ENCODE measurements at regions not wholly inside any gene's neighbourhood (a gene's known extent, or its start where the extent isn't known, plus 50 kb on each side); places are given as distances from the start of the nearest gene placed in this dataset.

DNA sequence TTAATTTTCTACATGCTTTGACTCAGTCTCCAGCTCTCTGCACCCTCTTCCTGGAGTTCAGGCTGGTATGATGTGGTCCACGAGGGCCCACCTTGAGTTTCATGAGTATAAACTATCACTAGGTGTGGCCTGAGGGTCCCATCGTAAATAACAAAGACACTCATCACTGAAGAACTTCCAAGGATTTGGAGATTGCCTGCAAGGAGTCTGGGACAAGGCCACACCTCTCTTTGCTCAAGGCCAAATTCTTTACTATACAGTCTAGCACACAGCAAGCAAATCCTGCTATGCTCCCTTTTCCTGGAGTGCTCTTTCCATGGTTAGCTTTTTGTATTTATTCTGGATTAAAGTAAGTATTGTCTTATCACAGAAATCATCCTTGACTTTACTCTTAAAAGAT is 271.9 kb downstream of the SLC16A7 start:
- H3K27ac ChIP-seq = no peak overlapping the region
- H3K9ac ChIP-seq = no peak overlapping the region
- no peak for DNase-seq
- H3K9me2 ChIP-seq (ENCODE audit: insufficient read depth) = no peaks in the 10 kb centered on the region
- in situ Hi-C loops (cut with MboI) = no loop called here
- no peak overlapping the region for H3K4me2 ChIP-seq (ENCODE audit: unreplicated experiment)
- no peak overlapping the region for H3K4me3 ChIP-seq
- no peaks in the 10 kb centered on the region for H3F3A ChIP-seq (ENCODE audit: insufficient read depth)
- H3K9me3 ChIP-seq (ENCODE audit: low read depth) = no peaks in the 10 kb centered on the region
- no peaks in the 10 kb centered on the region for H3K36me3 ChIP-seq (ENCODE audit: low read depth)
- H2AFZ ChIP-seq = no peak overlapping the region
- no peaks in the 10 kb centered on the region for H3K79me2 ChIP-seq (ENCODE audit: insufficient read depth)
- TF ChIP-seq EZH2 (IDR thresholded peaks at IDR 0.05; ENCODE audit: insufficient read depth, poor library complexity, severe bottlenecking) (no peak), EZH2phosphoT487 (IDR thresholded peaks at IDR 0.05; ENCODE audit: insufficient read depth, low read depth) (no peak)
- no peaks in the 10 kb centered on the region for H3K27me3 ChIP-seq (replicated peaks; ENCODE audit: insufficient read depth)
- 77 to 86% methylated on average over 2 of the region's 2 CpGs for WGBS, 2 experiments (ENCODE audit: low coverage in 1 of 2, low lambda C conversion rate in 2 of 2, missing lambda C conversion rate in 2 of 2)
- no peaks in the 10 kb centered on the region for H3K4me1 ChIP-seq (ENCODE audit: insufficient read depth)
- no peaks in the 10 kb centered on the region for H4K20me1 ChIP-seq (ENCODE audit: insufficient read depth)

DNA sequence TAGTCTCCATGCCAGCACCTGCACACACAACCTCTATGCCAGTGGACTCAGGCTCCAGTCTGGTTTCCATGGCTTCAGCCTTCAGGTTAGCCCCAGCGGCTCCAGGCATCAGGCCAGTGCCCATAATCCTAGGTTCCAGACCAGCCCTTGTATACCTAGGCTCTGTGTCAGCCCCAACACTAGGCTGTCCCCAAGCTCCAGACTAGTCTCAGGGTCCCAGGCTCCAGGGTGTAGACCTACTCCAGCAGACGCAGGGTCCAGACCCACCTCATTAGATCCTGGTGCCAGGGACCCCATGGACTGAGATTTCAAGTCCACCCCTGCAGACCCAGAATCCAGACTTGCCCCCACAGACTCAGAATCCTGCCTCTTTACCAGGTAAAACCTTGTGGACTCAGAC is 275.9 kb downstream of the SLC16A7 start:
- no peak for DNase-seq
- Histone ChIP-seq H3K27ac (no peak overlapping the region), H3K4me2 (ENCODE audit: unreplicated experiment) (no peak overlapping the region), H2AFZ (no peak overlapping the region), H3K4me1 (ENCODE audit: insufficient read depth) (no peaks in the 10 kb centered on the region), H3K9me3 (ENCODE audit: low read depth) (no peaks in the 10 kb centered on the region), H3K27me3 (replicated peaks; ENCODE audit: insufficient read depth) (no peaks in the 10 kb centered on the region), H3K36me3 (ENCODE audit: low read depth) (no peaks in the 10 kb centered on the region), H3K9me2 (ENCODE audit: insufficient read depth) (no peaks in the 10 kb centered on the region), H3F3A (ENCODE audit: insufficient read depth) (no peaks in the 10 kb centered on the region), H3K4me3 (no peak overlapping the region), H3K79me2 (ENCODE audit: insufficient read depth) (no peaks in the 10 kb centered on the region), H3K9ac (no peak overlapping the region), H4K20me1 (ENCODE audit: insufficient read depth) (no peaks in the 10 kb centered on the region)
- in situ Hi-C loops (cut with MboI) = no loop called here
- WGBS, 2 experiments (ENCODE audit: low coverage in 1 of 2, low lambda C conversion rate in 2 of 2, missing lambda C conversion rate in 2 of 2) = 81 to 84% methylated on average over 2 of the region's 2 CpGs
- TF ChIP-seq EZH2 (IDR thresholded peaks at IDR 0.05; ENCODE audit: insufficient read depth, poor library complexity, severe bottlenecking) = no peak
- TF ChIP-seq EZH2phosphoT487 (IDR thresholded peaks at IDR 0.05; ENCODE audit: insufficient read depth, low read depth) = no peak

DNA sequence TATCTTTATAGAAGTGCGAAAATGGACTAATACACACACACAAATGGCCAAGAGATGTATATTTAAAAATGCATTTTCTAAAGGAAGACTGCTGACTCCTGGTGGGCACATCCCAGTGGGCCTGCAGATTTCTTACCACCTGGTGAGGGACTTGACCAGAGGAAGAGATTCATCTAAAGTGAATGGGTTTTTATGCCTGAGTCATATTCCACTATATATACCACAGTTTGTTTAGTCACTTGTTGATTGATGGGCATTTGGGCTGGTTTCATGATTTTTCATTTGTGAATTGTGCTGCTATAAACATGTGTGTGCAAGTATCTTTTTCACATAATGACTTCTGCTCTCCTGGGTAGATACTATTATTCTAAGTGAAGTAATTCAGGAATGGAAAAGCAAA is 277.3 kb downstream of the SLC16A7 start:
- no peaks in the 10 kb centered on the region for H3K4me1 ChIP-seq (ENCODE audit: insufficient read depth)
- H3K79me2 ChIP-seq (ENCODE audit: insufficient read depth) = no peaks in the 10 kb centered on the region
- 90 to 100% methylated on average over 1 of the region's 1 CpG for WGBS, 2 experiments (ENCODE audit: low coverage in 1 of 2, low lambda C conversion rate in 2 of 2, missing lambda C conversion rate in 2 of 2)
- H3K27ac ChIP-seq = no peak overlapping the region
- TF ChIP-seq EZH2 (IDR thresholded peaks at IDR 0.05; ENCODE audit: insufficient read depth, poor library complexity, severe bottlenecking) = no peak
- no peak for TF ChIP-seq EZH2phosphoT487 (IDR thresholded peaks at IDR 0.05; ENCODE audit: insufficient read depth, low read depth)
- H2AFZ ChIP-seq = no peak overlapping the region
- no peaks in the 10 kb centered on the region for H3F3A ChIP-seq (ENCODE audit: insufficient read depth)
- no peaks in the 10 kb centered on the region for H3K9me2 ChIP-seq (ENCODE audit: insufficient read depth)
- H3K9me3 ChIP-seq (ENCODE audit: low read depth) = no peaks in the 10 kb centered on the region
- no peaks in the 10 kb centered on the region for H4K20me1 ChIP-seq (ENCODE audit: insufficient read depth)
- H3K27me3 ChIP-seq (replicated peaks; ENCODE audit: insufficient read depth) = no peaks in the 10 kb centered on the region
- in situ Hi-C loops (cut with MboI) = no loop called here
- H3K4me2 ChIP-seq (ENCODE audit: unreplicated experiment) = no peak overlapping the region
- DNase-seq = no peak
- H3K4me3 ChIP-seq = no peak overlapping the region
- H3K36me3 ChIP-seq (ENCODE audit: low read depth) = no peaks in the 10 kb centered on the region
- H3K9ac ChIP-seq = no peak overlapping the region

GRCh38 chr12:59874781-59875180 is 279.0 kb downstream of the SLC16A7 start:
- Histone ChIP-seq H3K9ac (no peak overlapping the region), H3K4me3 (no peak overlapping the region), H3K27ac (no peak overlapping the region), H3K9me2 (ENCODE audit: insufficient read depth) (no peaks in the 10 kb centered on the region), H2AFZ (no peak overlapping the region), H3K4me2 (ENCODE audit: unreplicated experiment) (no peak overlapping the region), H3K9me3 (ENCODE audit: low read depth) (no peaks in the 10 kb centered on the region), H3K79me2 (ENCODE audit: insufficient read depth) (no peaks in the 10 kb centered on the region), H3K4me1 (ENCODE audit: insufficient read depth) (no peaks in the 10 kb centered on the region), H3K27me3 (replicated peaks; ENCODE audit: insufficient read depth) (no peaks in the 10 kb centered on the region), H3K36me3 (ENCODE audit: low read depth) (no peaks in the 10 kb centered on the region), H3F3A (ENCODE audit: insufficient read depth) (no peaks in the 10 kb centered on the region), H4K20me1 (ENCODE audit: insufficient read depth) (no peaks in the 10 kb centered on the region)
- TF ChIP-seq EZH2phosphoT487 (IDR thresholded peaks at IDR 0.05; ENCODE audit: insufficient read depth, low read depth) (no peak), EZH2 (IDR thresholded peaks at IDR 0.05; ENCODE audit: insufficient read depth, poor library complexity, severe bottlenecking) (no peak)
- no peak for DNase-seq
- WGBS, 2 experiments (ENCODE audit: low coverage in 1 of 2, low lambda C conversion rate in 2 of 2, missing lambda C conversion rate in 2 of 2) = 43 to 46% methylated on average over 1 of the region's 1 CpG
- in situ Hi-C loops (cut with MboI) = no loop called here

DNA sequence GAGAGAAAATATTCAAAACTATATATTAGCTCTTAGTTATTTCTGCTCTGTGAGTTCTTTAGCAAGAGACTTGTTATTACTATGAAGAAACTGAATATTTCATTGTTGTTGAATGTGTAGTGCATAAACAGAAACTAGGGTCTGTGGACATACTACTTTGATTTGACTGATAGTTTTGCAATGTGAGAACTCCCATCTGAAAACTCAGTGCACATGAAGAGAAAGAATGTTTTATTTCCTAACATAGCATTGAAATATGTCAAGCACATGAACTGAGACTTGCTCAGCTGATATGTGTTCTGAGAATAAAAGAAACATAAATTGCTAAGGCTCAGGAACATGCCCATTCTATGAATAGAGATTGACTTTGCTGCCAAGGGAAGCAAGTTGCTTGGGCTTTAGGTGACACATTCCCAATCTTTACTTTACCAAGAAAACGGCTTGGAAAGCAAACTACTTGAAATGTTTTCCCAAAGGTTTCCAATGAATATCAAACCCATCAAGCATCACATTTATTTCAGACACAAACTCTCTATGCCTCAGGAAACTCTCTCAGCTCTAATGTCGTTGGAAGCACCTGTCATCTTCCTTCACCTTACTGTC is 290.4 kb downstream of the SLC16A7 start:
- no peaks in the 10 kb centered on the region for H3F3A ChIP-seq (ENCODE audit: insufficient read depth)
- H4K20me1 ChIP-seq (ENCODE audit: insufficient read depth) = no peaks in the 10 kb centered on the region
- in situ Hi-C loops (cut with MboI) = no loop called here
- no peak overlapping the region for H3K9ac ChIP-seq
- WGBS, 2 experiments (ENCODE audit: low coverage in 1 of 2, low lambda C conversion rate in 2 of 2, missing lambda C conversion rate in 2 of 2) = 37% methylated on average over 2 of the region's 2 CpGs
- no peaks in the 10 kb centered on the region for H3K36me3 ChIP-seq (ENCODE audit: low read depth)
- no peaks in the 10 kb centered on the region for H3K9me3 ChIP-seq (ENCODE audit: low read depth)
- H3K27ac ChIP-seq = no peak overlapping the region
- TF ChIP-seq EZH2 (IDR thresholded peaks at IDR 0.05; ENCODE audit: insufficient read depth, poor library complexity, severe bottlenecking) (no peak), EZH2phosphoT487 (IDR thresholded peaks at IDR 0.05; ENCODE audit: insufficient read depth, low read depth) (no peak)
- no peaks in the 10 kb centered on the region for H3K27me3 ChIP-seq (replicated peaks; ENCODE audit: insufficient read depth)
- no peak overlapping the region for H3K4me3 ChIP-seq
- DNase-seq = no peak
- no peak overlapping the region for H2AFZ ChIP-seq
- H3K4me2 ChIP-seq (ENCODE audit: unreplicated experiment) = no peak overlapping the region
- no peaks in the 10 kb centered on the region for H3K4me1 ChIP-seq (ENCODE audit: insufficient read depth)
- H3K79me2 ChIP-seq (ENCODE audit: insufficient read depth) = no peaks in the 10 kb centered on the region
- no peaks in the 10 kb centered on the region for H3K9me2 ChIP-seq (ENCODE audit: insufficient read depth)
